Tibial nerve (tissue), 4 donors: ENCODE measurements at regions not wholly inside any gene's neighbourhood (a gene's known extent, or its start where the extent isn't known, plus 50 kb on each side); places are given as distances from the start of the nearest gene placed in this dataset.
A peak's percentile ranks its signal among the peaks of the same experiment; 100 is the strongest.

Experiments used
- DNase-seq, 2 donors: peaks; one replicate each; pipeline ENCODE4 v3.0.0-alpha.2; 2019; ENCODE audit warnings: low spot score in 2 of 2
- H3K27ac ChIP-seq, 4 donors: fragments of 200-600 bp; sonication (generic) in 3 of 4; one replicate each; pipeline ENCODE4 v1.5.1; 2017 to 2019; ENCODE audit warnings: mild to moderate bottlenecking in 1 of 4
- H3K27me3 ChIP-seq, 2 donors: fragments of 200-600 bp; sonication (generic) in 1 of 2; one replicate each; pipeline versions ENCODE4 v1.5.1 to v1.6.0; 2017 to 2019
- H3K36me3 ChIP-seq, 3 donors: fragments of 200-600 bp; sonication (generic); one replicate each; pipeline ENCODE4 v1.5.1; 2018 to 2019
- H3K4me1 ChIP-seq, 4 donors: fragments of 200-600 bp; sonication (generic) in 3 of 4; one replicate each; pipeline ENCODE4 v1.5.1; 2017 to 2019
- H3K4me3 ChIP-seq, 4 donors: fragments of 200-600 bp; sonication (generic) in 3 of 4; one replicate each; pipeline ENCODE4 v1.5.1; 2017 to 2019; ENCODE audit warnings: mild to moderate bottlenecking in 1 of 4, moderate library complexity in 1 of 4
- H3K9me3 ChIP-seq, 4 donors: fragments of 200-600 bp; sonication (generic) in 3 of 4; one replicate each; pipeline ENCODE4 v1.5.1; 2017 to 2019
- CTCF ChIP-seq, 5 experiments: fragments of 200-600 bp in 3 of 5; fragments of 450-650 bp in 2 of 5; sonication (generic) in 3 of 5; IDR thresholded peaks; one replicate each; pipeline ENCODE4 v1.5.1; 2016 to 2019; ENCODE audit warnings: antibody characterized with exemption in 5 of 5, mild to moderate bottlenecking in 3 of 5, moderate library complexity in 2 of 5
- EP300 ChIP-seq, 2 donors: sonication (generic); formaldehyde crosslinking; IDR thresholded peaks; one replicate each; pipeline ENCODE4 v1.6.1; 2017; ENCODE audit warnings: antibody characterized with exemption in 2 of 2, mild to moderate bottlenecking in 1 of 2
- POLR2A ChIP-seq, 2 donors: fragments of 450-650 bp; IDR thresholded peaks; one replicate each; pipeline ENCODE4 v1.6.1; 2017; ENCODE audit warnings: antibody characterized with exemption in 2 of 2, mild to moderate bottlenecking in 2 of 2, moderate library complexity in 2 of 2
- WGBS, 2 donors: methylation state at CpG; one replicate each; pipeline ENCODE4 v1.1.5; 2018; 5-methylcytosine and 5-hydroxymethylcytosine counted together

DNA sequence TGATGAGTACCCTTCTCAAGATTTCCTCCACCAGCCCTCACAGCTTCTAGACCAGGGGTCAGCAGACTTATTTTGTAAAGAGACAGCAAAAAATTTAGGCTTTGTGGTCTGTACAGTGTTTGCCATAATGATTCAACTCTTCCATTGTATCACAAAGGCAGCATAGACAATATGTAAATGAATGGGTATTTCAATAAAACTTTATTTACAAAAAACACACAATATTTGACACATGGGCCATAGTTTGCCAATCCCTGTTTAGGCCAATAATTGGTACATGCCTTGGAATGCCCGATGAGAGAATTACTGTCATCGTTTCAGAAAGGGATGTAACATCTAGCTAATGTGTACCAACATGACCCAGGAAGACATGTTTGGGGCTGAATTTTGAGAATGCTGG is 178.9 kb upstream of the GALNT2 start:
- WGBS, 2 donors = 87 to 100% methylated on average over 2 of the region's 2 CpGs
- Histone ChIP-seq H3K36me3 (no peaks in the 10 kb centered on the region), H3K9me3 (peaks cover 0 to 15% (median 0%) of the 10 kb centered on the region in 4 donors), H3K4me1 (no peaks in the 10 kb centered on the region), H3K27ac (no peak overlapping the region), H3K4me3 (no peak overlapping the region), H3K27me3 (no peaks in the 10 kb centered on the region)
- no peak for TF ChIP-seq EP300 (IDR thresholded peaks at IDR 0.05)
- TF ChIP-seq POLR2A (IDR thresholded peaks at IDR 0.05) = no peak
- no peak for DNase-seq

DNA sequence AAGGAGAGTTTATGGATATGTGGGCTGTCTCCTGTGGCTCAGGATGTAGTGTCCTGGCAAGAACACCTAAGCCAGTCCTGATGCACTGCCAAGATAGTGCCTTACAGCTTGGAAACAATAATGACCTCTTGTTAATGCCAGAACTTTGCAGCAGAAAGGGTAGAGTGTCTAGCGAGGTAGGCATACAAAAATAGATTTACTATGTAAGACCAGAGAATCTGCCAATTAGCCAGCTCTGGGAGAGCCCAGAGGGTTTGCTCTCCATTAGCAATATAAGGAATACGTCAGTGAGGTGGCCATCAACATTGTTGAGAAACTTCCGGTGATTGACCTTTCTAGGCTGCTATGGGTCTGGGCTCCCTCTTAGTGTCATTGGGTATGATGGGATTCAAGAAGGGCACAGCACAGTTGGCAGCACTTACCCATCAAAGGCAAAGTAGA is 178.5 kb upstream of the GALNT2 start:
- Histone ChIP-seq H3K36me3 (no peaks in the 10 kb centered on the region), H3K4me3 (no peak overlapping the region), H3K4me1 (no peaks in the 10 kb centered on the region), H3K9me3 (peaks cover 0 to 15% (median 0%) of the 10 kb centered on the region in 4 donors), H3K27me3 (no peaks in the 10 kb centered on the region), H3K27ac (no peak overlapping the region)
- peak in 1 of 2 donors; percentile 2 for DNase-seq
- WGBS, 2 donors = 86 to 90% methylated on average over 3 of the region's 3 CpGs
- TF ChIP-seq CTCF (IDR thresholded peaks at IDR 0.05) (no peak), EP300 (IDR thresholded peaks at IDR 0.05) (no peak), POLR2A (IDR thresholded peaks at IDR 0.05) (no peak)

DNA sequence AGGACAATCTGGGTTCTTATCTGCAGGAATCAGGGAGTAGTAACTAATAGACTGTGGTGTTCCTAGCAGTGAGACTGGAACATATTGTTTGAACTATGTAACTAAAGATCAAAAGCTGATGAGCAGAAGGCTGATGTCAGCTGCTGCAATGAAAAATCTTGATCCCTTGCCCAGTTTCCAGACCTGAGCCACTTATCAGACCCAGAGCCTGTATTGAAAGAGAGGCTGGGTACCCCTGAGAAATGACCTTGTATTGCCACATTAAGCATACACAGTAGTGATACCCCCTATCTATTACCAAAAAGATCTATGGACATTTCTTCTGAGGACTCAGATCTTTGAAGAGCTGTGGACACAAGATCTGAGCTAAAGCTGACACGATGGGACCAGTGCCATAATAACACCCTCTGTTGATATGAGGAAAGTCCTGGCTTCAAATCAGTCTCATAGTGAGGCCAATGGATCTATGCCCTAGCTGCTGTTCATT is 178.0 kb upstream of the GALNT2 start:
- peaks cover 0 to 15% (median 0%) of the 10 kb centered on the region in 4 donors for H3K9me3 ChIP-seq
- no peaks in the 10 kb centered on the region for H3K36me3 ChIP-seq
- no peaks in the 10 kb centered on the region for H3K4me1 ChIP-seq
- peak in 1 of 2 donors; percentile 3 for DNase-seq
- H3K27me3 ChIP-seq = no peaks in the 10 kb centered on the region
- H3K4me3 ChIP-seq = no peak overlapping the region
- 69 to 88% methylated on average over 1 of the region's 1 CpG for WGBS, 2 donors
- H3K27ac ChIP-seq = no peak overlapping the region
- TF ChIP-seq EP300 (IDR thresholded peaks at IDR 0.05) (no peak), POLR2A (IDR thresholded peaks at IDR 0.05) (no peak), CTCF (IDR thresholded peaks at IDR 0.05) (no peak)

DNA sequence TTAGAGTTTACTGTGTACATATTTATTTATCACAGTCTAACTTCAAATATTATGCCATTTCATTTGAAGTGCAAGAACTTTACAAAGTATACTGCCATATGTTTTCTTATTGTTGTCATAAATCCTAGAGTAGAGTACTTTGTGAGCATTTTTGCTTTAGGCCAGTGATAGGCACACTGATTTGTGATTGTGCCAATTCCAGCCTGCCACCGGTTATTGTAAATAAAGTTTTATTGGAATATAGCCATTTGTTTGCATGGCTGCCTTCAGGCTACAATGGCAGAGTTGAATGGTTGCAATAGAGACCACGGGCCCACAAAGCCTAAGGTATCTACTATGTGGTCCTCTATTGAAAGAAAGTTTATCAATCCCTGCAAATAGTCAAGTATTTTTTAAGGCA is 175.8 kb upstream of the GALNT2 start:
- no peak overlapping the region for H3K27ac ChIP-seq
- WGBS, 2 donors = 86% methylated on average over 2 of the region's 2 CpGs
- H3K4me1 ChIP-seq = no peaks in the 10 kb centered on the region
- no peak overlapping the region for H3K4me3 ChIP-seq
- H3K9me3 ChIP-seq = peaks cover 0 to 15% (median 0%) of the 10 kb centered on the region in 4 donors
- no peaks in the 10 kb centered on the region for H3K36me3 ChIP-seq
- TF ChIP-seq EP300 (IDR thresholded peaks at IDR 0.05) (no peak), POLR2A (IDR thresholded peaks at IDR 0.05) (no peak), CTCF (IDR thresholded peaks at IDR 0.05) (no peak)
- H3K27me3 ChIP-seq = no peaks in the 10 kb centered on the region
- no peak for DNase-seq

DNA sequence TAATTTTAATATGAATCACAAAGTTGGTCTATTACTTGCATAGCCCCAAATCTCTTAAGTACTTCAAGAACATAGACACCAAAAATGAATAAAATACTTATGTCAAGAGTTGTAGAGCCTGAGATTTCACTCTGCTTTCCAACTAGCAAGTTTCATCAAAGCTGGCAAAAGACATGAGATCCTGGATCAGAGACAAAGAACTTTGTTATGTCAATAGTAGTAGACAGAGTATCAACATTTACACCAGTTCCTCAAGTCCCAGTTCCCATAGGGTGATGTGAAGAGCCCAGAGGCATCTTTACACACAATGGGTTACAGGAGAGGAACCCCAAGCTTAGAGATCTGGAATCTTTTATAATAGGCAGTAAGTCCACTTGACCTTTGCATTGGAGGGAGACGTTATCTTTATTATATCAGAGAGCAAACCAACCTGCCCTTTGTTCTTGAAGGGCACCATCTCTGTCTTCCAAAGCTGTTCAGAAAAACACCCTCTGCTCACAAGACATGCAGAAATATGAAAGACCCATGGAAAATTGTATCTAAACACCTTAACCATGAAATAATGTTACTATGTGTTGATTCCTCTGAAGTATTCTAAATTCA is 174.4 kb upstream of the GALNT2 start:
- Histone ChIP-seq H3K27me3 (no peaks in the 10 kb centered on the region), H3K4me3 (no peak overlapping the region), H3K4me1 (no peaks in the 10 kb centered on the region), H3K27ac (no peak overlapping the region), H3K9me3 (peaks cover 0 to 9% (median 0%) of the 10 kb centered on the region in 4 donors), H3K36me3 (no peaks in the 10 kb centered on the region)
- WGBS, 2 donors = 63 to 70% methylated on average over 1 of the region's 1 CpG
- TF ChIP-seq EP300 (IDR thresholded peaks at IDR 0.05) (no peak), CTCF (IDR thresholded peaks at IDR 0.05) (no peak), POLR2A (IDR thresholded peaks at IDR 0.05) (no peak)
- DNase-seq = peak in 1 of 2 donors; percentile 1
